ENCODE measurements at regions not wholly inside any gene's neighbourhood (a gene's known extent, or its start where the extent isn't known, plus 50 kb on each side); places are given as distances from the start of the nearest gene placed in this dataset.
"Not testable (repeated sequence)": the region's sequence is repeated elsewhere in the genome, so short reads cannot be mapped to it uniquely, and the experiment has no call there.

DNA sequence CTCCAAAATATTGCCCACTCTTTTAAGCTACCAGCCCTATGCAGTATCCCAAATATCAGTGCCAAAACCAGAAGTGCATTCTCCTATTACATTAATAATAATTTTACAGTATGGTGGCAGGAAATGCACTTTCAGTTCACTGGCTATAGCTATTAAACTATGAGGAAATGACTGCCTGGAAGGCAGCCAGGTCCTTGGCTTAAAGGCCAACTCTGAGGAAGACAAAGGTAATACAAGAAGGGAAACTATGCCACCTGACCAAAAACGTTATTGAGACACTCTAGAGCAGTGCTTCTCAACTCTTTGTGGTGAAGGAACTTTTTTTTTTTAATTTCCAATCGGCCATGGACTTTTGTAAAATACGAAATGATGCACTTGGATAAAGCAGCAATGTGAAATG is 133.6 kb upstream of the VAMP7 start:
- H3K27me3 Mint-ChIP-seq = no peaks in the 10 kb centered on the region
- peaks cover 3 to 4% of the 10 kb centered on the region in 2 donors for H3K9me3 Mint-ChIP-seq
- DNase-seq (no peak), ATAC-seq (replicated peaks) (no peak)
- no peaks in the 10 kb centered on the region for H3K36me3 Mint-ChIP-seq
- no peak overlapping the region for H3K4me3 Mint-ChIP-seq
- H3K27ac Mint-ChIP-seq = no peak overlapping the region
- no peaks in the 10 kb centered on the region for H3K4me1 Mint-ChIP-seq

DNA sequence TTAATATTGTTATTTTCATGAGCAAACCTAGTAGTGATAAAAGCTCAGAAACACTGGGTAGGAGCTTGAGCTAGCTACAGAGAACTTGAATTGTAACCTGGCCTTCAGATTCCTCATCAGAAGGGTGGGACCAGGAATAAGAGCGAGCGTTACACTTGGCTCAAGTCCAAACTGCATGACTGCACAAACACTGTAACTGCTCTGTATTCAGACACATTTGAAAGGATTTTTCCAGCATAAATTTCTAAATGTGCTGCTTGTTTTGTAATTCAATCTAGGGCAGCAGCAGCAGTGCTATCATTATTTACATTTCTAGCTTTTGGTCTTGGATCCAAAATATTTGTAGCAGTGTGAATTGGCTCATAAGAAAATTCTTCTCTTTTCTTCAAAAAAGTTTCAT is 133.0 kb upstream of the TMLHE start:
- DNase-seq (no peak), ATAC-seq (replicated peaks) (no peak)
- no peak overlapping the region for H3K4me3 Mint-ChIP-seq
- peaks cover 4 to 9% of the 10 kb centered on the region in 2 donors for H3K9me3 Mint-ChIP-seq
- H3K36me3 Mint-ChIP-seq = peaks cover under 1 to 3% of the 10 kb centered on the region in 2 donors
- H3K4me1 Mint-ChIP-seq = no peaks in the 10 kb centered on the region
- H3K27me3 Mint-ChIP-seq = no peaks in the 10 kb centered on the region
- H3K27ac Mint-ChIP-seq = no peak overlapping the region

DNA sequence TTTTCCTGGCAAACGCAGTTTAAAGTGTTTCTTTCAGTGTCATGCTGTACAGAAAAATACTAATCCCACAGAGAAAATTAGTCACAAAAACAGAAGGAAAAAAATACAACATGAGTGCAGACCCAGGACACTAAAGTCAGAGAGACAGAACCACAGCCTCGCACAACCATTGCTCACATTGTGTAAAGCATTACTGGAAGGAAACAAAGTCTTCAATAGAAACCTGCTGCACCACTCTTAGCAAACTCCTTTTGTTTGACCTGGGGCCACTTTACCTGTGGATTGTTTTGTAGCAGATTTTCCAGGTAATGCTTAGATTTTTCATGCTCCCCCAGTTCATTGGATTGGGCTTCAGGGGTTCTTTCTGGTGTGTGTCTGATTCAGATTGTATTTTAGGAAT is 131.8 kb upstream of the TMLHE start:
- Mint-ChIP-seq H3K36me3 (peaks cover 3 to 6% of the 10 kb centered on the region in 2 donors), H3K4me1 (no peaks in the 10 kb centered on the region), H3K27me3 (no peaks in the 10 kb centered on the region), H3K27ac (no peak overlapping the region), H3K9me3 (peaks cover 4 to 12% of the 10 kb centered on the region in 2 donors), H3K4me3 (no peak overlapping the region)
- ATAC-seq (replicated peaks) (no peak), DNase-seq (no peak)

DNA sequence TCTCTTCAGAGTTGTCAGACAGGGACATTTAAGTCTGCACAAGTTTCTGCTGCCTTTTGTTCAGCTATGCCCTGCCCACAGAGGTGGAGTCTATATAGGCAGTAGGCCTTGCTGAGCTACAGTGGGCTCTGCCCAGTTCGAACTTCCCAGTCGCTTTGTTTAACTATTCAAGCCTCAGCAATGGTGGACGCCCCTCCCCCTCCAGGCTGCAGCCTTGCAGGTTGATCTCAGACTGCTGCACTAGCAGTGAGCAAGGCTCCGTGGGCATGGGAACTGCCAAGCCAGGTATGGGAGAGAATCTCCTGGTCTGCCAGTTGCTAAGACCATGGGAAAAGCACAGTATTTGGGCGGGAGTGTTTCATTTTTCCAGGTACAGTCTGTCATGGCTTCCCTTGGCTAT is 115.6 kb upstream of the TMLHE start:
- H3K27me3 Mint-ChIP-seq; DNase-seq; ATAC-seq (replicated peaks); H3K27ac Mint-ChIP-seq; H3K4me3 Mint-ChIP-seq; H3K9me3 Mint-ChIP-seq; H3K36me3 Mint-ChIP-seq: not testable (repeated sequence)
- peaks cover 12 to 22% of the 10 kb centered on the region in 2 donors for H3K4me1 Mint-ChIP-seq

DNA sequence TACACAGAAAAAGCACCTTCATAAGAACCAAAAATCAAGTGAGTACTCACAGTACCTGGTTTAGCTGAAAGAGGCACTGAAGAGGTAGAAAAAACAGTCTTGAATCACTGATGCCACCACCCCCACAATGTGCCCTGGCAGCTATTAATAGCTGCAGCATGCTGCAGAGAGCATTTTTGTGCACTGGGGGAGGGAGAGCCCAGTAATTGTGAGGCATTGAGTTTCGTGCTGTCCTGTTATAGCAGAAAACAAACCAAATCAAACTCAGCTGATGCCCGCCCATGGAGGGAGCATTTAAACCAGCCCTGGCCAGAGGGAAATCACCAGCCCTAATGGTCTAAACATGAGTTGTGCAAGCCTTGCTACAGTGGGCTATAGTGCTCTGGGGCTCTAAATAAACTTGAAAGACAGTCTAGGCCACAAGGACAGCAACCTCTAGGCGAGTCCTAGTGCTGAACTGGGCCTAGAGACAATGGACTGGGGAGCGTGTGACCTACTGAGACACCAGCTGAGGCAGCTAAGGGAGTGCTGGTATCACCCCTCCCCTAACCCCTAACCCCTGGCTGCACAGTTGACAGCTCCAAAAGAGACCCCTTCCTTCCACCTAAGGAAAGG is 106.3 kb upstream of the TMLHE start:
- no peaks in the 10 kb centered on the region for H3K27me3 Mint-ChIP-seq
- H3K36me3 Mint-ChIP-seq = no peaks in the 10 kb centered on the region
- H3K4me1 Mint-ChIP-seq = peaks cover 2 to 6% of the 10 kb centered on the region in 2 donors
- H3K9me3 Mint-ChIP-seq = peaks cover 3 to 12% of the 10 kb centered on the region in 2 donors
- peak; percentile 65 to 68 for ATAC-seq (replicated peaks)
- no peak for DNase-seq
- H3K27ac Mint-ChIP-seq = no peak overlapping the region
- H3K4me3 Mint-ChIP-seq = no peak overlapping the region

DNA sequence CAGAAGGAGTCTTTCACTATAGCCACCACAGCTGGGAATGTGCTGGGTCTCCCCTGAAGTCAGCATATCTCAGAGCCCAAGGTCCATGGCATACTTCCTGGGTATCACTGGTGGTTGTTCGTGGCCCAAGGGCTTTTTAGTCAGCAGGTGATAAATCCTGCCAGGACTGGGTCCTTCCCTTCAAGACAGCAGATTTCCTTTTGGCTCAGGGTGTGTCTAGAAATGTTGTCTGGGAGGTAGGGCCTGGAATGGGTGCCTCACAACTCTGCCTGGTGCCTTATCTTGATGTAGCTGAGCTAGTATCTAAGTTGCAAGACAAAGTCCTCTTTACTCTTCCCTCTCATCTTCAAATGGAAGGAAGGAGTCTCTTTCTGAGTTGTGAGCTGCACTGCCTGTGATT is 102.4 kb upstream of the TMLHE start:
- Mint-ChIP-seq H3K27me3 (no peaks in the 10 kb centered on the region), H3K4me3 (no peak overlapping the region), H3K36me3 (peaks cover 0 to 1% of the 10 kb centered on the region in 2 donors), H3K27ac (no peak overlapping the region), H3K4me1 (peaks cover 2 to 6% of the 10 kb centered on the region in 2 donors), H3K9me3 (peaks cover 22 to 29% of the 10 kb centered on the region in 2 donors)
- DNase-seq = no peak
- no peak for ATAC-seq (replicated peaks)

DNA sequence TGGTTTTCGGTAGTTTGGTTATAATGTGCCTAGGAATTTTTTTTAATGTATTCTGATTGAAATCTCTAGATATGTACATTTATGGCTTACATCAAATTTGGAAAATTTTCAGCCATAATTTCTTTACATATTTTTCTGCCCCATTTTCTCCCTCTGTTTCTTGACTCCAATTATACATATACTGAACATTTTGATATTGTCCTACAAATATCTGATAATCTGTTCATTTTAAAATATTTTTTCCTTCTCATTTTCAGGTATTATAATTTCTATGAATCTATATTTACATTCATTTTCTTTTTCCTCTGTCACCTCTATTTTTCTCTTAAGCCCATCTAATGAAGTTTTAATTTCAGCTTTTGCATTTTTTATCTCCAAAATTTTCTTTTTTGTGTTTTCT is 82.7 kb upstream of the TMLHE start:
- no peaks in the 10 kb centered on the region for H3K36me3 Mint-ChIP-seq
- no peak overlapping the region for H3K27ac Mint-ChIP-seq
- no peaks in the 10 kb centered on the region for H3K27me3 Mint-ChIP-seq
- DNase-seq = no peak
- H3K9me3 Mint-ChIP-seq = no peaks in the 10 kb centered on the region
- no peak overlapping the region for H3K4me3 Mint-ChIP-seq
- no peaks in the 10 kb centered on the region for H3K4me1 Mint-ChIP-seq
- no peak for ATAC-seq (replicated peaks)

DNA sequence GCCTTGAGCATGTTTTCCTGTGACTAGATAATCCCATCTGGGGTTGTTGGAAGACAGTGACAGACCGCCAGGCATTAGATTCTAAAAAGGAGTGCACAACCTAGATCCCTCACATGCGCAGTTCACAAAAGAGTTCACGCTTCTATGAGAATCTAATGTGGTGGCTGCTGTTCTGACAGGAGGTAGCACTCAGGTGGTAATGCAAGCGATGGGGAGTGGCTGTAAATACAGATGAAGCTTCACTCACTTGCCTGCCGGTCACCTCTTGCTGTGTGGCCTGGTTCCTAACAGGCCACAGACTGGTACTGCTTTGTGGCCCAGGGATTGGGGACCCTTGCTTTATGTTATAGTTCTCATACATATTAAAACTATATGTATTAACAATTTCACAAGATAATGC is 81.9 kb upstream of the TMLHE start:
- no peaks in the 10 kb centered on the region for H3K36me3 Mint-ChIP-seq
- DNase-seq = no peak
- H3K4me3 Mint-ChIP-seq = no peak overlapping the region
- no peak for ATAC-seq (replicated peaks)
- H3K4me1 Mint-ChIP-seq = no peaks in the 10 kb centered on the region
- H3K27me3 Mint-ChIP-seq = no peaks in the 10 kb centered on the region
- H3K9me3 Mint-ChIP-seq = no peaks in the 10 kb centered on the region
- H3K27ac Mint-ChIP-seq = no peak overlapping the region

DNA sequence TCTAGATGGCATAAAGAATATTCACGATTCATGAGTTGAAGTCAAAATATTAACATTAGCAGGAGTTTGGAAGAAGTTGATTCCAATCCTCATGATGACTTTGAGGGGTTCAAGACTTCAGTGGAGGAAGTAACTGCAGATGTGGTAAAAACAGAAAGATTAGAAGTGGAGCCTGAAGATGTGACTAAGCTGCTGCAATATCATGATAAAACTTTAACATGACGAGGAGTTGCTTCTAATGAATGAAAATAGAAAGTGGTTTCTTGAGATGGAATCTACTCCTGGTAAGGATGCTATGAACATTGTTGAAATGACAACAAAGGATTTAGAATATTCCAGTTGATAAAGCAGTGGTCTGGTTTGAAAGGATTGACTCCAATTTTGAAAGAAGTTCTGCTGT is 70.1 kb upstream of the TMLHE start:
- H3K4me1 Mint-ChIP-seq = no peaks in the 10 kb centered on the region
- H3K27ac Mint-ChIP-seq = no peak overlapping the region
- DNase-seq (no peak), ATAC-seq (replicated peaks) (no peak)
- no peaks in the 10 kb centered on the region for H3K27me3 Mint-ChIP-seq
- no peak overlapping the region for H3K4me3 Mint-ChIP-seq
- H3K9me3 Mint-ChIP-seq = peaks cover 0 to 2% of the 10 kb centered on the region in 2 donors
- H3K36me3 Mint-ChIP-seq = no peaks in the 10 kb centered on the region

DNA sequence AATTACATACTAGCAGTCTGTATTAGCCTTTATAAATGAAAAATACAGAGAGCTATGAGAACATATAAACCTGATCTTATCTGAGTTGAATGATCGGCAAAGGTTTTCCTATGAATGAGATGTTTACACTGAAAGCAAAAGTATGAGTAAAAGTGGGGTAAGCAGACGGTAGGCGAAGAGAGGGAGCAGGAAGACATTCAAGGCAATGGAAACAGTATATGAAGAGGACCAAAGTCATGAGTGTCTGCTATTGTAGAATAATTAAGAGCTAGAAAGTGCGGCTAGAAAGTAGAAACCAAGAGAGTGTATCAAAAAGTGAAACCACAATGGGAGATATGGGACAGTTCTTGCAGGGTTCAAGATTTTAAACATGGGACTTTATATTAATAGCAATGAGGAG is 67.0 kb upstream of the TMLHE start:
- no peak overlapping the region for H3K27ac Mint-ChIP-seq
- H3K4me1 Mint-ChIP-seq = no peaks in the 10 kb centered on the region

DNA sequence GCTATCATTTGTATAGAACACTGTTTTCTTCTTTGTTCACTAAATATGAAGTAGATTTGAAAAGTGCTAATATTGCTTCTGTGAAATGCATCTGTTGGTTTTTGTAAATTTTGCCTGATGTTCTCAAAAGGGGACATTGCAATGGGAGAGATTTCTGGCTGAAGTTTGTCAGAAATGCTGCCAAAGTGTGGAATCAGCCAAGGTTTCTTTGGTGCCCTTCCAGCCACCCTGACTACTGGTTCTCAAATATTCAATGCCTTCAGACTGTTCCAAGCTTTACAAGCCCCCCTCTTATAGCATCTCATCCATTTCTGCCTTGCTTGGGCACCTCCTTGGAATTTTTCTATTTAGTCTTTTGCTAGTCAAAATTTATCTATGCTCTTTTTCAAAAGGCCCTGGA is 60.6 kb upstream of the TMLHE start:
- no peak for DNase-seq
- H3K9me3 Mint-ChIP-seq = no peaks in the 10 kb centered on the region
- no peaks in the 10 kb centered on the region for H3K27me3 Mint-ChIP-seq
- H3K27ac Mint-ChIP-seq = no peak overlapping the region
- H3K4me3 Mint-ChIP-seq = no peak overlapping the region
- ATAC-seq (replicated peaks) = no peak
- H3K36me3 Mint-ChIP-seq = no peaks in the 10 kb centered on the region
- H3K4me1 Mint-ChIP-seq = no peaks in the 10 kb centered on the region

More for the DNA sequence above, 67.0 kb upstream of the TMLHE start:
- Mint-ChIP-seq H3K9me3 (no peaks in the 10 kb centered on the region), H3K36me3 (no peaks in the 10 kb centered on the region), H3K4me3 (no peak overlapping the region), H3K27me3 (no peaks in the 10 kb centered on the region)
- DNase-seq = no peak
- no peak for ATAC-seq (replicated peaks)

DNA sequence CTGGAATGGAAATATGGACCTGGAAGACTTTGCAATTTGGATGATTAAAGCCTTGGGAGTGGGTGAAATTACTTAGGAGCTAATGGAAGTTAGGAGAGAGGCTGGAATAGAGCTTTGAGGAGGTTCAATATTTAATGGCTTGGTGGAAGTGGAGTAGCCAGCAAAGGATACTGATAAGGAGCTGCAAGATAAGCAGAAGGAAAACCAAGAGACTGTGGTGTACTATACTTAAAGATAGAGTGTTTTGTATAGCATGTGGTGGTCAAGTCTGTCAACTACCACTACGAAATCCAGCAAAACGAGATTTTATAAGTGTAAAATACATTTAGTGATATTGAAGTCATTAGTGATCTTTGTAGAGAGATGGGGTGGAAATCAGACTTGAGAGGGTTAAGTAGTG is 54.0 kb upstream of the TMLHE start:
- H3K27ac Mint-ChIP-seq = no peak overlapping the region
- no peak for ATAC-seq (replicated peaks)

More for the DNA sequence above, 54.0 kb upstream of the TMLHE start:
- no peaks in the 10 kb centered on the region for H3K9me3 Mint-ChIP-seq
- no peaks in the 10 kb centered on the region for H3K4me1 Mint-ChIP-seq
- H3K4me3 Mint-ChIP-seq = no peak overlapping the region
- DNase-seq = no peak
- no peaks in the 10 kb centered on the region for H3K27me3 Mint-ChIP-seq
- no peaks in the 10 kb centered on the region for H3K36me3 Mint-ChIP-seq
